G401 (cell line): ENCODE measurements at regions not wholly inside any gene's neighbourhood (a gene's known extent, or its start where the extent isn't known, plus 50 kb on each side); places are given as distances from the start of the nearest gene placed in this dataset.
"Not testable (repeated sequence)": the region's sequence is repeated elsewhere in the genome, so short reads cannot be mapped to it uniquely, and the experiment has no call there.

Source experiments
- DNase-seq: peaks from one replicate; pipeline ENCODE4 v3.0.0-alpha.2; 2015; ENCODE audit warnings: low spot score
- in situ Hi-C: cut with HindIII; loops from 2 replicates; pipeline ENCODE4 v1.10.0; 2016; ENCODE audit warnings: low sequenced_read_pairs, mixed read lengths

GRCh38 chr7:114196517-114196916 is 218.1 kb upstream of the FOXP2 start:
- no peak for DNase-seq
- in situ Hi-C loops, result no loop called here

GRCh38 chr7:114190387-114190786 is 224.2 kb upstream of the FOXP2 start:
- in situ Hi-C loops, result no loop called here
- no peak for DNase-seq

- in situ Hi-C loops, result no loop called here
- DNase-seq, result no peak
Observed at GRCh38 chr7:114183311-114184088, 231.1 kb upstream of the FOXP2 start.

GRCh38 chr7:114182837-114183236 is 231.8 kb upstream of the FOXP2 start:
- DNase-seq, result no peak
- in situ Hi-C loops, result no loop called here

GRCh38 chr7:114181280-114181679 is 233.3 kb upstream of the FOXP2 start:
- DNase-seq, result no peak
- in situ Hi-C loops, result no loop called here

DNA sequence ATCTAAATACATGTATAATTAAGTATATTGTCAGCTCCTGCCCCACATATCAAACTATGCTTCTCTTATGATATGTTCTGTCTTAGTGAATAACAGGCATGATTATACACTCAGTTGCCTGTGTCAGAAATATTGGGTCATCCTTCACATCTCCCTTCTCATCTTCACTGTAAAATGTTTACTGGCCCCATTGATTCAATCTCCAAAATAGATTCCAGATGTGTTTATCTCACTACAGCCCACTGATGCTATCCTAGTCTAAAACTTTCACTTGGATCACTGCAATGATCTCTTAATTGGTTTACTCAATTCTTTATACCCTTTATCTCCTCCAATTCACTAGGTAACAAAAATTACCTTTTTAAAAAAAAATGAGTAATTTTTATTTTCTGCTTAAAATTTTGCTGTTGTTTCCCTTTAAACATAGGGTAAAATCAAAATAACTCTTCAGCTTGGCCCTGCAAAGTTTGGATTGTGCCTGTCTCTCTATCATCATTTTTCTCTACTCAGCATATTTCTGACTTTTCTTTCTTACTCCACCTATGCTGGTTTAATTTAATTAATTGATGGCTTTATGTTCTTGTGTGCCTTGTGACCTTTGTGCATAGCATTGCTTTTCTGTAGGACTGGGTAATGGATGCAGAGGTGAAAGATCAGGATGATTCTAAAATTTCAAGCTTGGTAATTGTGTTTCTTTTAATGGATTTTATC is 233.9 kb upstream of the FOXP2 start:
- in situ Hi-C loops, result no loop called here
- DNase-seq, result no peak

DNA sequence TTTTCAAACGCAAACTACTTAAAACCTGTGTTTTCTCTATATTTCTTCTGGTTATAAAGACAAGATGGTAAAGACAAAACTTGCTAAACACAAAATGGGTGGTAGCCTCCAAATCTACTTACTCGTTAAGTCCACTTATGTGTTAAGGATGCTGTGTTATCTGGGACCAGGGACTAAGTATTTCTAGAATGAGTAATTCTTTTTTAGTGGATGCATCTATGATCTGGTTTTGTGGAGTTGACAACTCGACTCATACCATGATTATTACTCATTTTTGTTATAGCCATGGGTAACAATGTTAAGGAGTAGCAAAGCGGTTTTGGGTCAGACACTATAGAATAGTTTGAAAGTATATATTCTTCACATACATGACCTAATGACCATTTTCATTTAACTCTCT is 239.5 kb upstream of the FOXP2 start:
- in situ Hi-C loops, result no loop called here
- no peak for DNase-seq

- DNase-seq, result no peak
- in situ Hi-C loops, result no loop called here
Observed at GRCh38 chr7:114173170-114173890, 241.3 kb upstream of the FOXP2 start.

- in situ Hi-C loops, DNase-seq: not testable (repeated sequence)
Observed at GRCh38 chr7:114169389-114169788, 245.2 kb upstream of the FOXP2 start.

DNA sequence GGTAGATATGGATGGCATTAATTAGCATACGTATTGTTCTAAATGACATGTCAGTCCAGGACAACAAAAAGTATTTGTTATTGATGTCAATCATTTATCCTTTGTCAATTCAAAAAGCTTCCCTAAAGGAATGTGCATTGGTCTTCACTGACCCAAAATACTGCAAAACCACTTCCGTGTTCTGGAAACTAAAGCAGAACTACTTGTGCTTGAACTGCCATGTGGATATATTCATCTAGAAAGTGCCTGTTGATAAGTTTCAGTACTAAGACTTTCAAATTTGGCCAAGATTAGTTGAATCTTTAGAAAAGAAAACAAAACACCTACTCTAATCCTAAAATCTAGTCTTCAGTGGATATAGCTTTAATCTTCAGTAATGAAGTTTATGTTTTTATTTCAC is 242.1 kb upstream of the PPP1R3A start:
- in situ Hi-C loops, result no loop called here

DNA sequence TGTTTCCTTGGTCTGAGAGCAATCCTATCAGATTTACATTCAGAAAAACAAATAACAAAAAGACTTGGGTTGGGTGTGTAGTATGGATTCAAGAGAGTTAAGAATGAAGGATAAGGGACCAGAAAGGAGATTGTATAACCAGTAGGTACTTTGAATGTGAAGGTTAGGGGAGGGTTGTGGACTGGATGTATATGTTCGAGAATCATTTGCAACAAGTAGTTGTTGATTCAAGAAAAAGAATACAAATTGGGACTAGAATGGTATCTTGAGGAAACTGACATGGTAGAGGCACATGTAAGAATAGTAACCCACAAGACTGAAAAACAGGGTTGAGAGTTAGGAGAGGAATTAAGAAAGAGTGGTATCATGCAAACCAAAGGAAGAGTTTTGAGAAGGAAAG is 240.0 kb upstream of the PPP1R3A start:
- in situ Hi-C loops, result no loop called here
- DNase-seq, result no peak

More for the DNA sequence above, 242.1 kb upstream of the PPP1R3A start:
- DNase-seq, result no peak

DNA sequence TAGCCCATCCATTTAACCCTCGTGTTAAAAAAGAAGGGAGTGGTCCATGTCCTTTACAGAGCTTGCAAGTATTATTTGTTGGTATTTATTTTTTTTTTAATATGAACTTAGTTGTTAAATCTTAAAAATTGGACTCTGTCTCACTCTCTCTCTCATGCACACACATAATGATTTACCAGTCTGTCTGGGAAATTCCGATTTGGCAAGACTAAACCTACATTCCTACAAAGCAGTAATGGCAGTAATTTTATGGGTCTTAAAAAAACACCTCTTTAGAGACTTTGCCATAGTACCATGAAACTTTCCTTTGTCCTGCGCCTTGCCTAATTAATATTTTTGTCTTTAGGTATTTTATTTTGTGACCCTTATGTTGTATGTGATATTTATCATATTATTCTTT is 239.5 kb upstream of the PPP1R3A start:
- no peak for DNase-seq
- in situ Hi-C loops, result no loop called here

DNA sequence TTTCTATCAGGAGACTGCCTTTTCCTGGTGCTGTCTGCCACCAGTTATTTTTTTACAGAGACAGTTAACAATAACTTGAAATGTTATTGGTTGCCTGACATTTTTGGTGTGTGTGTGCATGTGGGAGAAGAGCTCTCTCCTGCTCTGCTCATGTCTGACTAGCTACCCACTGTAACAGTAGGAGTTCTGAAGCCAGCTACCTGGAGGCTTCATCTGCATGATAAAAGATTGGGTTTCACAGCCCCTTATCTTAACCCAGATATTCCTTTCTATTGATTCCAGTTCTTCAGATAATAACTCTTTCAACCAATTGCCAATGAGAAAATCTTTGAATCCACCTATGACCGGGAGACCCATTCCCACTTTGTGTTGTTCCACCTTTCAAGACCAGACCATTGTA is 237.4 kb upstream of the PPP1R3A start:
- in situ Hi-C loops, result no loop called here
- DNase-seq, result no peak

GRCh38 chr7:114155116-114156110 is 236.6 kb upstream of the PPP1R3A start:
- no peak for DNase-seq
- in situ Hi-C loops, result no loop called here

DNA sequence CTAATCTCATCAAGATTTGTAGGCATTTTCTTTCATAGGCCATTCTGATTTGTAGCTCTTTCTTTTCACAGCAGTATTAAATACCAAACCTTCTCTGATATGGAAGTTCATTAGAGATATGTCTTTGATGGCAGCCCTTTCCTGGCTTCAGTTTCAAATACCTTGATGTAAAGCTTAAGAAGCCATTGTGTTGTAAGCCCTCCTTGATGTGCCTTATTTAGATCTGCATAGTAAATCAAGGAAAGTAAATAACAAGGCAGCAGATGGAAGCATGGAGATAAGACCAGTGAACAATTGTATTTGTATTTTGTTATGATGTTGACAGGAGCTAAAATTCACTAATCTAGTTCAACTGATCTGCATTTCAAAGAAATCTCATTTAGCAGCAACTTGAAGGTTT is 234.9 kb upstream of the PPP1R3A start:
- in situ Hi-C loops, result no loop called here
- no peak for DNase-seq

- in situ Hi-C loops, result no loop called here
- no peak for DNase-seq
Observed at GRCh38 chr7:114152314-114152938, 233.6 kb upstream of the PPP1R3A start.

DNA sequence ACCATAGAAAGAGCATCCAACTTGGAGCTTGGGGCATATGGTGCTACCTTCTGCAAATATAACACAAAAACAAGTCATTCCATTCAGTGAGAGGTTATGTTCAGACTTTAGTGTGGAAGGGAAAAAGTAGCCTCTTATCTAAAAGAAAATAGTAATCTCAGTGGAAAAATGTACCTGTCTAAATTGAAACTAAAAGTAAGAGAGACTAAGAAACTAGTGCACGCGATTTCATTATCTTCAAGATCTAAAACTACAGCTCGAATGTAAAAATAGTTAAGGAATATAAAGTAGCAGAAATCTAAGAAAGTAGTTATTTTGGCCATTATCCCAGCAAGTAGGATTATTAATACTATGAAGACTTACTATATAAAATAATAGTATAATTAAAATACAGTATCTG is 233.0 kb upstream of the PPP1R3A start:
- in situ Hi-C loops, result no loop called here
- DNase-seq, result no peak

GRCh38 chr7:114150689-114151088 is 231.9 kb upstream of the PPP1R3A start:
- DNase-seq, result no peak
- in situ Hi-C loops, result no loop called here

- DNase-seq, result no peak
- in situ Hi-C loops, result no loop called here
Observed at GRCh38 chr7:114148779-114149178, 230.0 kb upstream of the PPP1R3A start.
